Testis (tissue), 2 donors: ENCODE measurements at regions not wholly inside any gene's neighbourhood (a gene's known extent, or its start where the extent isn't known, plus 50 kb on each side); places are given as distances from the start of the nearest gene placed in this dataset.

Source experiments
- CTCF ChIP-seq, 3 experiments: fragments of 450-650 bp in 2 of 3; fragments of 200-600 bp in 1 of 3; sonication (generic) in 1 of 3; IDR thresholded peaks; one replicate each; pipeline ENCODE4 v1.5.1; 2016 to 2019; ENCODE audit warnings: antibody characterized with exemption in 3 of 3, mild to moderate bottlenecking in 2 of 3, moderate library complexity in 1 of 3
- POLR2A ChIP-seq: fragments of 450-650 bp; IDR thresholded peaks from one replicate; pipeline ENCODE4 v1.6.1; 2017; ENCODE audit warnings: antibody characterized with exemption, mild to moderate bottlenecking, moderate library complexity

GRCh38 chr14:84029246-84029645 is 1500.7 kb upstream of the FLRT2 start:
- TF ChIP-seq CTCF (IDR thresholded peaks at IDR 0.05), result no peak
- no peak for TF ChIP-seq POLR2A
